ENCODE measurements at regions not wholly inside any gene's neighbourhood (a gene's known extent, or its start where the extent isn't known, plus 50 kb on each side); places are given as distances from the start of the nearest gene placed in this dataset.
A peak's percentile ranks its signal among the peaks of the same experiment; 100 is the strongest.
"Not testable (repeated sequence)": the region's sequence is repeated elsewhere in the genome, so short reads cannot be mapped to it uniquely, and the experiment has no call there.

DNA sequence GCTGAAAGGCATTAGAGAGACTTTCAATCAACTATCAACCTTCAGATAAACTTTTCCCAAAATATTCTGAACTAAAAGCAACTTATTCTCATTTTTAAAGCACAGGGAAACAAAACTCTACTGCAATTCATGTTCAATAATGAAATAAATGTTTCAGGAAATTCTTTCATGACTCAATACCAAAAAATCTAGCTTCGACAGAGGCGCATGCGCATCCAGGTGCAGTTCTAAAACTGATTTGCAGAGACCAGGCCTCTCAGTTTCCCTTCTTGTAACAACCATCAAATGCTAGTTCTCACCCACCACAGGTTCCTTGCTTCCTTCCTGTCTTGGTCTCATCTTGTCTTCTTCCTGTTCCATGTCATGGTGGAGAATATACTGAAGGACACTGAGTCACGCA lies 55.3 kb upstream of the NRBF2 start:
- no peak for DNase-seq (ENCODE audit: low read depth, low spot score)

DNA sequence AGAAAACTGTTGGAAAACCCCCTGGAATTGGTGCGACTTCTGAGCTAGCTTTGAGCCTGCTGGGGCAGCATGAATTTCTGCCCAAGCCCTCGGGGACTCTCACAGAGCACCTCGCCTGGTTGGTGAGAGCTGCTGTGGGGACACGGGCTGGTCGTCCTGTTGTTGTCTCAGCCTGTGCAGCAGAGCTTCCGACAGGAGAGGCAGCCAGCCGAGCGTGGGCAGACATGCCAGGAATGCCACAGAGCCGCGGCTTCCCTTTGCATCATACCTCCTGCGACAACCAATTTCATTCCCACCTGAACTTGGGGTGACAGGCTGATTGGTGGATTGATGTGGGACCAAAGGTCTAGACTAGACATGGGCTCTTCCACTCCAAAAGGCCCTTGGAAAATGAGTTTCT lies 60.2 kb upstream of the NRBF2 start:
- DNase-seq (ENCODE audit: low read depth, low spot score), result no peak

DNA sequence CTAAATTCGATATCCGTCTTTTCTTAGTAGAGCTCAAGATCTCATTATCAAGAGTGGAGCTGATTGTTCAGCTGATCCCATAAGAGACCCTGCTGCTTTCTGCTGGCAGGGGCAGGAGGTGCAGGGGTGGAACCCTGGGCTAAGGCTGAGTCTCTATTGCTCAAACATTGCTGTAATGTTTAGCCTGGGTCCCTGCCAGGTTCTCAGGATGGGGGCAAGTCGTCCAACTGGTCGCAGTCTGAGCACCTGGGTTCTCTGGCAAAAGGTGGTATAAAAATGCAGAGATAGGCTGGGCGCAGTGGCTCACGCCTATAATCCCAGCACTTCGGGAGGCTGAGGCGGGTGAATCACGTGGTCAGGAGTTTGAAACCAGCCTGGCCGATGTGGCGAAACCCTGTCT lies 62.0 kb upstream of the NRBF2 start:
- DNase-seq (ENCODE audit: low read depth, low spot score), result no peak

DNA sequence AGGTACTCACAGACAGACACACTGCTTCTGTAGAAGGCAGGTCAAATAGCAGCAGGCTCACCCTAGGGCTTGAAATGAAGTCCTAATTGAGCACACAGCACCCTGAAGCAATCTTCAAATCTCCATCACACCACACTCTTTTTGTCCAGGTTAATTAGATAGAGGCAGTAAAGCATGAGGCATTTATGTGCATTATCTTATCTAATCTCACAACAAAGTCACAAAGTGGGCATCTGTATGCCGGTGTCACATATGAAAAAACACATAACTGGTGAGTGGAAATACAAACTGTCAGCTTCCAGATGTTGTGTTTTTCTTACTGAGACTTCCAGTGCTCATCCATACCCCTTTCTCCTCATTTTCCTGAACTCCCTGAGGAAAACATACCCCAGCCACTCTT lies 63.8 kb upstream of the NRBF2 start:
- DNase-seq (ENCODE audit: low read depth, low spot score), result no peak

DNA sequence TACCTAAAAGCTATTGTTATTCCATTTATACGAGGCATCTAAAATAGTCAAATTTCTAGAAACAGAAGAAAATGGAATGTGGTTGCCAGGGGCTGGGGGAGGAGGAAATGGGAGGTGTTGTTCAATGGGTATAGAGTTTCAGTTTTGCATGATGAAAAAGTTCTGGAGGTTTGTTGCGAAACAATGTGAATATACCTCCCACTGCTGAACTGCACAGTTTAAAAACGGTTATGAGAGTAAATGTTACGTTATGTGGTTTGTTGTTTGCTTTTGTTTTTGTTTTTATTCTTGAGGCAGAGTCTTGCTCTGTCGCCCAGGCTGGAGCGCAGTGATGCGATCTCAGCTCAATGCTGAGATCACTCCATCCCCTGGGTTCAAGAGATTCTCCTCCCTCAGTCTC lies 64.9 kb upstream of the NRBF2 start:
- no peak for DNase-seq (ENCODE audit: low read depth, low spot score)

DNA sequence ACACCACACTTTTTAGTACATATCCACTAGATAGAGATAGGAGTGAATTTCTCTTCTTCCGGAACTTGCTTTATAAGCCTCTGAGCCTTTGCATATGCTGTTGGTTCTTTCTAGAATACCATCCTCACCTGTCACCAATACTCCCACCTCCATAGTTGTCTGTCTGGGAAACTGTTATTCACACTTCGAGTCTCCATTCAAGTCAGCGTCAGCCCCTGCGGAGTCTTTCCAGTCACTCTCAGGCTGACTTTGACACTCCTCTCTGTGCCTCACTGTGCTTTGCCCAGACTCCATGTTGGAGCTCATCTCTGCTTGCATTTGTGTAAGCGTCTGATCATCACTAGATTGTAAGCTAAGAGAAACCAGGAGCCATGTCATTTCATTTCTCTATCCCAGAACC lies 66.5 kb upstream of the NRBF2 start:
- no peak for DNase-seq (ENCODE audit: low read depth, low spot score)

DNA sequence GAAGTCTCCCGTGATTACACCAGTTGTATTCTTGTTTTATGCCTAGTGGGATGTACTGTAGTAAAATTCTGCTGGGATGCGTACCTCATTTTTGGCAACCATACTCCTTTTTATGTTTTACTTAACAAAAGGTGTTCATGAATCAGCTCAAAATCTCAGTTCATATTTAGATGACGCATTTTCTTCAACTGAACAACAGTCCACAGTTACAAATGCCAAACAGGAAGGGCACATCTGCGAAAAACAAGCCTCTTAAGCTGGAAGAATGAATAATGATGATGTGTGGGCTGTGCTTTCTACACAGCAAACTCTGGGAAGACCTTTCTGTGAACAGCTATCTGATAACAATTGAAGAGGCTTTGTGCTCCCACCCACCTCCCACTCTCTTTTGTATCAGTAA lies 68.4 kb upstream of the NRBF2 start:
- no peak for DNase-seq (ENCODE audit: low read depth, low spot score)

DNA sequence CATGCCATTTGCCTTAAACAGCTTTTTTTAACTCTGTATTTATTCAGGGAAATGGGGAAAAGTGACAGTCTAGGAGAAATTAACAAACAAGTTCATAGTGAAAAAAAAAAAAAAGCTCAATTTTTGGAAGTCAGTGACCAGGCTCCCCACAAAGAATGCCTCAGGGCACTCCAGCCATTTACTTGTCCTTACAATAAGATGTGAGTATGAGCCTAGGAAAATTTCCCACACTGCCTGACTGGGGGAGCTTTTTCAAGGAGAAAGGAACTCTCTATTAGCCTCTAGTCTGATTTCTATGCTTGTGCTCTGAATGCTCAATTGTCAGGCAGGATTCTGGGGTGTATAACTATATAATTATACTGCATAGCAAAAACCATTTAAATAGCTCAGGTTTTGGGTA lies 74.9 kb upstream of the NRBF2 start:
- DNase-seq (ENCODE audit: low read depth, low spot score), result no peak

DNA sequence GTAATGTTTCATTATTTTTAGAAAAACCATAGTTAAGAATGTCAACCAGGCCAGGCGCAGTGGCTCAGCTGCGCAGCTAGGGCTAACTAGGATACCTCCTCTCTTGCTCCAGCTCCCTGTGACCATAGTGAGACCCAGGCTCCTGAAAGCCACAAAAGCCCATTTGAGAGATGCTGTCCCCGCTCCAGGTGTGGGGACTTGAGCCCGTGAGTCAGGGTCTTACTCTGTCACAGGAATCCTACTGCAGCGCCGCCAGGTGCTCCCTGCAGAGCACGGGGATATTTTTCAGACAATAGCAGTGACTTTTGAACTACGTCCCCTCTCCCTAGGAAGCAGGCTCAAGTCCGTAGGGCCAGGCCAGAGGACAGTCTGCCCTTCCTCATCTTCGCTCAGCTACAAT lies 75.6 kb upstream of the NRBF2 start:
- DNase-seq (ENCODE audit: low read depth, low spot score), result no peak

DNA sequence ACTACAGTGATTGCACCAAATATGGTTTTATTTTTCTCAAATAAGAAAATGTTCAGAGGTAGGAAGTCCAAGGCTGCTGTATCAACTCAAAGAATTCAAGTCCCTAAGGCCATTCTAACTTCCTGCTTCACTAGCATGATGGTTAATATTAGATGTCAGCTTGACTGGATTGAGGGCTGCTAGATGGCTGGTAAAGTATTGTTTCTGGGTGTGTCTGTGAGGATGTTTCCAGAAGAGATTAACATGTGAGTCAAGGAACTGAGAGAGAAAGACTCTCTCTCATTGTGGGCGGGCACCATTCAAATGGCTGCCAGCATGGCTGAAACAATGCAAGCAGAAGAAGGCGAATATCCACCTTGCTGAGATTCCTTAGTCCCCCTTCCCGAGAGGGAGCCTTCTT lies 77.4 kb upstream of the NRBF2 start:
- no peak for DNase-seq (ENCODE audit: low read depth, low spot score)

DNA sequence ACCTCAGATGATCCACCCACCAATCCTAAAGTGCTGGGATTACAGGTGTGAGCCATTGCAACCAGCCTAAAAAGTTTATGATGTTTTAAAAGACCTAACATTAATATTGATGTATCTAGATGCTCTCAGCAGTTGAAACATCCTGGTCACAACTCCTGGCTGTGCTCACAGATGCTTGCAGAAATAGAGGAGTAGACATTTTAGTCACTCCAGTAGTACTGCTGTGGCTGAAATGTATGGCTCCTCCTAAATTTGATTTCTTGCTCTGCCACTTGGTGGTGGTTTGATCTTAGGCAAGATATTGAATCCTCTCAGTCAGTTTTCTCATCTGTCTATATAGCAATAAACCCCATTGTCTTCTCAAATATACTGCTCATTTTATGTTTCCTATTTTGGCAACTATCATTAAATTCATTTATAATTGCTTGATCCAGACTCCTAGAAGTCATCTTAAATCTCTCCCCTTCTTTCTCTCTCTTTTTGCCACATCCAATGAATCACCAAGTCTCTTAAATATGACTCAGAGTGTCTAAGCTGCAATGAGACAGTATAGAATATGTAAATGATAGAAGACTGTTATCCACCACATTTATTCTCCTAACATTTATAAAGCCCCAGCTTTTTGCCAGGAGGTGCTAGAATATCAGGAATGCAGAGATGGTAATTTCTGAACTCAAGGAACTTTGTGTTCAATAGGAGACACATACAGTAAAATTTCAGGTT lies 78.1 kb upstream of the NRBF2 start:
- DNase-seq (ENCODE audit: low read depth, low spot score), result no peak

DNA sequence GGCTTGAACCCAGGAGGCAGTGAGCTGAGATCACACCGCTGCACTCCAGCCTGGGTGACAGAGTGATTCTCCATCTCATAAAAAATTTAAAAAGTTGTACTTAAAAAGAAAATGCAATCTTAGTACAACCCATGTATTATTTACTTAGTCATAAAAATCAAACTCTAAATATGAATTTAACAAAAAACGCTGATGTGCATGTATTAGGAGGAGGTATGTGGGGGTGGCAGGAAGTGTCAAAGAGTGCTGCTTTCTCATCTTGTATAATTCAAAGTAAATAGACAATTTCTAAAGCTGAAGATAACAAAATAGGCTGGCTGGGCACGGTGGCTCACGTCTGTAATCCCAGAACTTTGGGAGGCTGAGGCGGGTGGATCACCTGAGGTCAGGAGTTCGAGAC lies 81.0 kb upstream of the NRBF2 start:
- DNase-seq (ENCODE audit: low read depth, low spot score), result no peak

DNA sequence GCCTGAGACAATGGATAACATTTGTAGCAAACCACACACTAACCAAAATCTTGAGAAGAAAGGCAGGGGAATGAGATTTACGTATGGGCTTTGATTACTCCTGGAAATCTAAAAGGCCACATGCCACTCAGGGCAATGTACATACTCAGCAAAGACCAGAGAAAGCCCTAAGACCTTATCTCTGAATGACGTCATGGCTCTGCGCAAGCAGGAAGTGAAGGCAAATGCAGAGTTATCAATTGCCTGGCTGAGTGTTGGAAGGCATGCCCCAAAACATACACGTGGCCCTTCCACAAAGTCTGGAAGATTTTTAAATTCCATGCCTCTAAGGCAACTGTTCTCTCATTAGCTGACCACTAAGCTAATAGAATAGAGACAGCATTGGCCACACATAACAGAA lies 90.9 kb upstream of the NRBF2 start:
- DNase-seq (ENCODE audit: low read depth, low spot score), result no peak

DNA sequence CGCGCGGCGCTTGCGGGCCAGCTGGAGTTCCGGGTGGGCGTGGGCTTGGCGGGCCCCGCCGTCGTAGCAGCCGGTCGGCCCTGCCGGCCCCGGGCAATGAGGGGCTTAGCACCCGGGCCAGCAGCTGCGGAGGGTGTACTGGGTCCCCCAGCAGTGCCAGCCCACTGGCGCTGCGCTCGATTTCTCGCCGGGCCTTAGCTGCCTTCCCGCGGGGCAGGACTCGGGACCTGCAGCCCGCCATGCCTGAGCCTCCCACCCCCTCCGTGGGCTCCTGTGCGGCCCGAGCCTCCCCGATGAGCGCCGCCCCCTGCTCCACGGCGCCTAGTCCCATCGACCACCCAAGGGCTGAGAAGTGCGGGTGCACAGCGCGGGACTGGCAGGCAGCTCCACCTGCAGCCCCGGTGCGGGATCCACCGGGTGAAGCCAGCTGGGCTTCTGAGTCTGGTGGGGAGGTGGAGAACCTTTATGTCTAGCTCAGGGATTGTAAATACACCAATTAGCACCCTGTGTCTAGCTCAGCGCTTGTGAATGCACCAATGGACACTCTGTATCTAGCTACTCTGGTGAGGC lies 99.4 kb upstream of the NRBF2 start:
- DNase-seq (ENCODE audit: low read depth, low spot score), result not testable (repeated sequence)

DNA sequence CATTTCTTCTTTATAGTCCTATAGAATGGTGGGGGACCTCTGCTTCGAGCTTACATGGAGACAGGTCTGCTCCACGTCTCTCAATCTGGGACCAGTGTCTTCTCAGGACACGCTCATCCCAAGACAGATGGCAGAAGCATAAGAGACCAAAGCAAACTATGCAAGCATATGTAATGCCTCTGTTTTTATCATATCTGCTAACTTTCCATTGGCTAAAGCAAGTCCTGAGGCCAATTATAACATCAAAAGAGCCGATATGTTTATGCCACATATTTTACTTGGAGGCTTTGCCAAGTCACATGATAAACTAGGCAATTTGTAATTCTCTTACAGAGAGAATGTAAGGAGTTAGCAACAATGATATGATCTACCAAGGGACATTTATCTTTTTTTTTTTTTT lies 102.6 kb upstream of the NRBF2 start:
- no peak for DNase-seq (ENCODE audit: low read depth, low spot score)

DNA sequence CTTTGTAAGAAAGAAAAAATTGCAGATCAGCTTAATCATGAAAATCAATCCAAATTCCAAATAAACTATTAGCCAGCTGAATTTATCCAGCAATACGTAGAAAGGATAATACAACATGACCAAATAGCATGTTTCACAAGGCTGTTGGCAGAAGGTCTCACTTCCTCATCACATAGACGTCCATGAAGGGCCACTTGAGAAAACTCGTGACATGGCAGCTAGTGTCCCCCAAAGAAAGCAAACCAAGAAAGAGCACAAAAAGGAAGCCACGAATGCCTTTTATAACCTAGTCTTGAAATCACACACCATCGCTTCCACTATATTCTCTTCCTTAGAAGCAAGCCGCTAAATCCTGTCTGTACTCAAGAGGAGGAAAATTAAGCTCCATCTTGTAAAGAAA lies 105.6 kb upstream of the NRBF2 start:
- no peak for DNase-seq (ENCODE audit: low read depth, low spot score)

DNA sequence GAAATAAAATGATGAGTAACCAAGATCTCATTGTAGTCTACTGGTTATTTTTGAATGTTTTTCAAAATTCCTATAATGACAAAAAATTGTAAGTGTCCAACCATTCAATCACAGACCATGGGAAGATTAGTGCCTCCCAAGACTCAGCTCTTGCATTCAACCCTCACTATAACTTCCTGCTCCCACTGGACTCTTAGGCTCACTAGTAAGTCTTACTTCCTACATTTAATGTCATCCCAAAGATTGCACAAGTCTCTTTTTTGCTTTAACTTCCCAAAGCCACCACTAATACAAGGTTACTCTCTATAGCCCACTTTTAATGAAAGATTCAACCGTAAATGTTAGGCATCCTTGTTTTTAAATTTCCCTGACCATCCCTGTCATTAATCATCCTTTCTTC lies 111.9 kb upstream of the NRBF2 start:
- no peak for DNase-seq (ENCODE audit: low read depth, low spot score)

DNA sequence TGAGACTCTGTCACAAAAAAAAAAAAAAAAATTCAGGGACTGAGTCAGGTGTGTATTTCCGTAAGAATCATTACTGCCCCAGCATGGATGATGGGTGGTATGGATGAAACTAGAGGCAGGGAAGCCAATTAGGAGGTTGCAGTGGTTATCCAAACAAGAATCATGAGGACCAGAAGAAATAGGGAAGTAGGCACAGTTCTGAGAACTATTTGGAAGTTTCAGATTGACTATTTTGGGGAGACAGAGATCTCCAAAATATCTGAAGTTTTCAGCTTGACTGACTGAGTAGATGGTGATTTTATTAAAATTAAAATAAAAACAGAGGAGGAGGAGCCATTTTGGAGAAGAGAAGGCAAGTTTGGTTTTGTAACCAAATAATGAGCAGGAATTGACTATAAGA lies 119.4 kb upstream of the NRBF2 start:
- no peak for DNase-seq (ENCODE audit: low read depth, low spot score)

DNA sequence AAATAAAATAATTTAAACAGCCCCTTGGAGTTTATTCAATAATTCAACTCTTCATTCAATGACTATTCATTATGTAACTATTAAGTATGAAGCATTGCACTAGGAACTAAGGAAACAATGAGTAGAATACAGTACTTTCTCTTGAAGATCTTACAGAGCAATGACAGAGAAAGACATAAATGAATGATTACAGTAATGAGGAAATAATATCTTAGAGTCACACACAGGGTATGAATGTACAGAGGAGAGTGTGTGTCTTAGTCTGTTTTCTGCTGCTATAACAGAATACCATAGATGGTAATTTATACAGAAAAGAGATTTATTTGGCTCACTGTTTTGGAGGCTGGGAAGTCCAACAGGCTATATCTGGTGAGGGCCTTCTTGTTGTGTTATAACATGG lies 120.5 kb upstream of the NRBF2 start:
- no peak for DNase-seq (ENCODE audit: low read depth, low spot score)

DNA sequence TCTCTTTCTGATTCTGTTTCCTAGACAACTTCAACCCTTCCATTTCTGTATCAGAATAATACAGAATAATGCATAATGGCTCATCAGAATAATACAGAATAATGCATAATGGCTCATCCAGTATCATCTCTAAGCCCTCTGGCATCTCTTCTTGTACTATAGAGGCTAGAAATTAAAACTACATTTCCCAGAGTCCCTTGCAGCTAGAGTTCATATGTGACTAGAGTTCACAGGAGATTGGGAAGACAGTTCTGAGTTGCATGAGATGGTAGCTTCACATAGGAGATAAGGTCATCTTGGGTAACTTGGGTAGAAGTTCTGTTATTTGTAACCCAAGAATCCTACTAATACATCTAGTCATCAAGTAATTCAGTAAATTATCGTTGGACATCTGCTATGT lies 122.9 kb upstream of the NRBF2 start:
- DNase-seq (ENCODE audit: low read depth, low spot score), result no peak

DNA sequence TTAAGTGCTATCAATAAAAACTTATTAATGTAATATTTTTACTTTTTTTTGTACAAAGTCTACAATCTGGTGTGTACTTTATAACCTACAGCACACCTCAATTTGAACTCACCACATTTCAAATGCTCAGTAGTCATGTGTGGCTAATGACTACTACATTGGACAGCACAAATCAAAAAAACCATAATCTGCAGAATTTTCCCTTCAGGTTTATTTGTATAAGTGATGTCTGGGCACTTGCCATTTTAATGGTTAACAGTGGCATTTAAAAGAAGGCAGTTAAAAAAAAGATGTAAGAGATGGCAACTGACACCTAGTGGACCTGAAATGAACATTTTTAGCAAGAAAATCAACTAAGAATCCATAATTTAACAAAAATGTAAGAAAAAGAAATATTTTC lies 124.6 kb upstream of the NRBF2 start:
- peak; percentile 8 for DNase-seq (ENCODE audit: low read depth, low spot score)

DNA sequence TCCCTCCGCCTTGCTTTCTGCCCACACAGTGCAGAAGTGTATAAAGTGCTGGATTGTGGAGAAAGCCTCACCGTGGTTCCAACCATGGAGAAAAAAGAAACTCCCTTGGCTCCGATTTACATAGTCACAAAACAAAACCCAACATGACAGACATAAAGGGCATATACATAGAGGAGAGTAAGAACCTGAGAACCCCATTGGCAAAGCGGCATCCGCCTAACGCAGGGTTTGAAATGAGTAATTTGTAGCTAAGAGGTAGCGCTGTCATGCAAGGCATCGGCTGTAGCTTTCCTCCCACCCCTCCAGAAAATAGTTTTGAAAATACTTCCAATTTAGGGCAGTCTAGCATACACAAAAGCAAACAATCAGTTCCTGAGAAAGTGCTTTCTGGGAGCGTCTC lies 126.0 kb upstream of the NRBF2 start:
- no peak for DNase-seq (ENCODE audit: low read depth, low spot score)

DNA sequence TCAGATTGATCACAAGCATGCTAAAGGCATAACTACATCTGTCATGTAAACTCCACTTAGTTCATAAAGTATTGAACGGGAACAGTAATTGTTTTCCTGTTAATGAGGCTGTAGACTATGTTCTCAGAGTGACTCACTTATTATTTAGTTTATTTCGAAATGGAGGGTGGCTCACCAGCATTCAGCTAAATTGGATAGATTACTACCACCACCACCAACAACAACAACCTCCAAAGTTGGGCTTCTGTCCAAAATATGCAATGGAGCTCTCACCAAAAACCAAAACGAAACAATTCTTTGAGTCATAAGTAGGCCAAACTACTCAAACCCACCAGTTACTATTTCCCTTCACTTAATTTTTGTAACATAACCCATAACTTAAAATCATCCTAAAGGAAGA lies 127.9 kb upstream of the NRBF2 start:
- peak; percentile 86 for DNase-seq (ENCODE audit: low read depth, low spot score)

DNA sequence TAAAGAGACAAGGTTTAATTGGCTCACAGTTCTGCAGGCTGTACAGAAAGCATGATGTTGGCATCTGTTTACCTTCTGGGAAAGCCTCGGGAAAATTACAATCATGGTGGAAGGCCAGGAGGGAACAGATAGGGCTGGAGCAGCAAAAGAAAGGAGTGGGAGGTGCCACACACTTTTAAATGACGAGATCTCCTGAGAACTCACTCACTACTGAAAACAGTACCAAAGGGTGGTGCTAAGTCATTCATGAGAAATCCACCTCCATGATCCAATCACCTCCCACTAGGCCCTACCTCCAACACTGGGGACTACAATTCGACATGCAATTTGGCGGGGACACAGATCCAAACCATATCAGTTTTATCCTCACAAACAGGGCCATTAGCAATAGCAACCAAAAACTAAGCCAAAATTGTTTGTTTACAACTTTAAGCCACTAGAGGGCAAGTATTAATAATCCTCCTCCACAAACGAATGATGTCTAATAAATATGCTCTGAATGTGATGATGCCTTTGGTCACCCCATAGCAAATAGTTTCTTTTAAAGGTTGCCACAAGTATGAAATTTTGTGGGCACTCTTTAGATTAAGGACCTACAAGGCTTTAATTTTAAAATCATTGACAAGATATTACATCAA lies 129.2 kb upstream of the NRBF2 start:
- DNase-seq (ENCODE audit: low read depth, low spot score), result no peak

Data from astrocyte of the hippocampus (primary cell).